CD4-positive, alpha-beta T cell treated with Interleukin-4 for 4 hours (primary cell): ENCODE measurements at regions not wholly inside any gene's neighbourhood (a gene's known extent, or its start where the extent isn't known, plus 50 kb on each side); places are given as distances from the start of the nearest gene placed in this dataset.

Experiments
- DNase-seq: peaks from one replicate; pipeline ENCODE4 v3.0.0-alpha.2; 2020

DNA sequence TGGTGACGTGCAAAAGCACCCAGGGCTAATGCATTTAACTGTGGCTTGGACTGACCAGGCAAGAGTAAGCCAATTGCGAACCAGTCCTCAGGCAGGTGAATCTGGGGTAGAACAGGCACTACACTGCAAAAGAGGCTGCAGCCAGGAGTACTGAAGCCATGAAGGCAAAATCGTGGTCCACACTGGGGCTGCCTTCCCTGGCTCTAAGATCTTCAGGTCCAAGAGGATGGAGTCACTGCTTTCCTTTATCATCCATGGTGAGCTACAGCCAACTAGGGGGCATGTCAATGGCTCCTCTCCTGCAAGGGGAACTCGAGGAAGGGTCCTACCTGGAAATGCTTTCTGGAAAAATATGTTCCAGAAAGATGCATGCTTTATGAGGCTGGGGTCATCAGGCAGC, 100.6 kb upstream of the AJAP1 start:
- DNase-seq = no peak

DNA sequence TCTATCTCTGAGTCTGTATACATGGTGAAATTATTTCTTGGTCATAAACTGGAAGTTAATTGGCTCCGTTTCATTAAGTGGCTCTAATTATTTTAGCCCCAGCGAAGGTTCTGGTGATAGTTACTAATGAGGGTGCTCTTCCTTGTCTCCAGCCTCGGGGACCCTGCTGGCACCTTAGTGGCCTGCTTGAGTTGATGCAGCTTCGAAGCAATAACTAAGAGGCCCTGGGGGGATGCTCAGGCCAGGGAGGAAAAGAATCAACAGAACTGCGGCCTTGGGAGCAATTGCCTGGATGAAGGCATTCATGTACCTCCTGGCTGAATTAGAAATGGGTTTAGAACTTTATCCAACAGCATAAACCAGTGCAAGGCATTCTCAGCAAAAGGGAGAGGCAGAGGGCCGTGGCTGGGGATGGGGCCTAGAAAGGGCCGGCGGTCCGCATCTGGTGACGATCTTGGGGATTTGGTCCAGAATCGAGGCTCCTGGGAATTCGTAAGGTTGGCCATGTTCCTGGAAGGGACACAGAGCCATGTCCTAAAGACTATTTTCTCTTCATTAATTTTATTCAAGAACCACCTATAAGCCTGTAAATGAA, 100.0 kb upstream of the AJAP1 start:
- DNase-seq = no peak

DNA sequence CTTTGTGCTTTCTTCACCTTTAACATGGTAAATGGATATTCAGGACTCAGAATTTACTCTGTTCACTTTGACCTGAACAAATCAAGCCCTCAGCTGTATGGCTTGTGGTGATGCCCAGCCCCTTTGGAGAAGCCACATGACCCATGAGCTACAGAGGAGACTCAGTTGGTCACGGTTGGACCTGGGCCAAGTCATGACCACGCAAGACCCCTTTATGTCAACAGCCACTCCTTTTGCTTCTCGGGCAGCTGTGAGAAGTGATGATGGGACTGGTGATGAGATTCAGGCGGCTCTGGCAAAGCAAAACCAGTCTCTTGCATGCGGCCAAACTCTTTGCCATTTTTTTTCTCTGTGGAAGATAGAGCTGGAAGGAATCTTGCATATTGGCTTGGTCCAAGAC, 96.5 kb upstream of the AJAP1 start:
- no peak for DNase-seq

DNA sequence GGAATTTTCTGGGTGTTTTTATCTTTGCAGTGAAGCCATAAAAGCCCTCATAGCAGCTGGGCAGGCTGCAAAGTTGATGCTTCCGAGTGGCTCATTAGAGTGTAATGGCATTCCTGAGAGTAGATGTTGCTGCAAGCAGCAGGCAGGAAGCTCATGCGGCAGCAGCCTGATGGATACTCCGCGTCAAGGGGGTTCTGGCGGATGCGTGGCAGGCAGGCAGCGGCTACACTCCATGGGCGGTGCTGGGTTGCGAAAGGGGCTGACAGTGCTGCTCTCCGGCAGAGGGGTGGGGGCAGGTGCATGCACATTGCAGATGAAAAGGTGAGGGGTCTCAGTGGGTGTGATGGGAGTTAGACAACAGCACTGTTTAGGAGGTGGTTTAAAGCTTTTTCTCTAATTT, 93.2 kb upstream of the AJAP1 start:
- no peak for DNase-seq

DNA sequence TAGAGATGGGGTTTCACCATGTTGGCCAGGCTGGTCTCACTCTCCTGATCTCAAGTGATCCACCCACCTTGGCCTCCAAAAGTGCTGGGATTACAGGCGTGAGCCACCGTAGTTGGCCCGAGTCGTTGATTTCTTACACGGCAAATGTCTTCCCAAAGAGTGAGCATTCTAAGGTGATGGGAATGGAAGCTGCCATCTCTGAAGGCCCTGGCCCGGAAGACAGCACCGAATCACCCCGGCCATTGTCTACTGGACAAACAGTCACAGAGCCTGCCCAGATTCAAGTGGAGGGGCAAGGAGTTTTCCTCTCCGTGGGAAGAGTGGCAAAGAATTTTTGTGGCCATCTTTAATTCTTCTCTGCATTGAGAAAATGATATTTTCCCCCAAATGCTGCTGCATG, 92.1 kb upstream of the AJAP1 start:
- no peak for DNase-seq

DNA sequence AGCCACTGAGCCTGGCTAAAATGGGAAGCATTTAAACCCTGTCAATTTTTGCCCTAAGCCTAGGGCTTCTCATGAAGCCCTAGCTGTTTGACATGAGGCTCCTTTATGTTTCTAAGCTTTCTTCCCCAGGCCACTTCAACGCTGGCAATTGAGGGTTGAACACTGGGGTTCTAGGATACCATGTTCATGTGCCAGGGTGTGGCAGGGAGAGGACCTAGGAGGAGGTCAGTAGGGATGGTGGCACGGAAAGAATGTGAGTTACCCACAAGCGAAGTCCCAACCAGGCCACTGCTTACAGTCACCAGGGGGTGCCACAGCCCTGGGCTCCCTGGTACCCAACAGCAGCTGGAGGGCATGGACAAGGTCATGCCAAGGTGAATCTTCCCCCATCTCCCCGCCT, 90.8 kb upstream of the AJAP1 start:
- DNase-seq = no peak

DNA sequence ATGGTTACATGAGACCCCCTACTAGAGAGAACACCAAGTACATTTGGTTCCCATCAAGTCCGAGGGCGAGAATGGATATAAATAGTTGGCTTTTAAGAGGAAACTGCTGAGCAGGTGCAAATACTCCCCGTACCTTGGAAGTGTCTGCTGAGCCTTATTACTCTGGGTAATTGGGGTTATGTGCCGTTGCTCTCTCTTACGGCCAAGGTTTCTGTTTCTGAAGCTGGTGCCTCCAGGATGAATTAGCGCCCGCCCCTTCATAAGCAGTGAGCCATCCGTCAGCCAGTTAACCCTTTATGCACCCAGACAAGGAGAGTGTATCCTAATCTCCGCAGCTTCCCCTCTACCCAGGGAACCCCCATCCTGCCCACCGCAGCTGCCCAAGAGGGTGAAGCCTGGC, 90.4 kb upstream of the AJAP1 start:
- no peak for DNase-seq

DNA sequence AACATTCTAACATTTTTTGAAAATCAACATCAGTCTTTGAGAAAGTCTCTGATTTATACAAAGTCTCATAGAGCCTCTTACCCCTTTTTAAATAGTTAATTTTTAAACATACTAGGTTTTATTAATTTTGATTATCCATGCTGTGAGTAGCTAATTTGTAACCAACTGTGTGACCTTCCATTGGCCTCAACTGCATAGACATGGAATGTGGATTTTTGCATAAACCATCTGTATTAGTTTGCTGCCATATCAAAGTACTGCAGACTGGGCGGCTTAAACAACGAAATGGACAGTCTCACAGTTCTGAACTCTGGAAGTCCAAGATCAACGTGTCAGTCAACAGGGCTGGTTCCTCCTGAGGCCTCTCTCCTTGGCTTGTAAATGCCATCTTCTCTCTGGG, 89.2 kb upstream of the AJAP1 start:
- no peak for DNase-seq

DNA sequence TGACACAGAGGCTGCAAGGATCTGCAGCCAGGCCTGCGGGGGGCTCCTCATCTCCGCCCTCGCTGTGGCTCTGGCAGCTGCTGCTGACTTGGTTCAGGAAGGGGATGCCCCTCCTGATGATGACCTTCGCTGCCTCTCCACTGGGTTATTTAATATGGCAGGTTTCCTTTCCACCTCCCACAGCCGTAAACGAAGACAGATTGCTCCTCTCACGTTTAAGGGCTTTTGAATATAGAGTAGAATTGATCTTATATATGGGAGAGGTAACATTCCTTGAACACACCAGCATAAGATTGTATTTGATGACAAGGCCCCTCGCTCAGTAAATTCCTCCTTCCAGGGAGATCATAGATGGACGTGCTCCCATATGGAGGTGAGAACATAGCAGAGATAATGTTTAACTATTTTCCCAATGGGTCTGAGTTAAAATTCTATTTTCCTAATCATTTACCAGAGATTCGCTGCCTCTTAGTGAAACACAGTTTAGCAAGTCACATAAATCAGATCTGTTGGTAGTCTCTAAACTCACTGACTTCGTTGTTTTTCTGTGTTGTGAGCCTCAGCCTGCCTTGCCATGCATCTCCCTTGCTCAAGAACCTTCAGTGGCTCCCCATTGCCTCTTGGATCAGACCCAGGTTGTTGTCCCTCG, 88.5 kb upstream of the AJAP1 start:
- no peak for DNase-seq

DNA sequence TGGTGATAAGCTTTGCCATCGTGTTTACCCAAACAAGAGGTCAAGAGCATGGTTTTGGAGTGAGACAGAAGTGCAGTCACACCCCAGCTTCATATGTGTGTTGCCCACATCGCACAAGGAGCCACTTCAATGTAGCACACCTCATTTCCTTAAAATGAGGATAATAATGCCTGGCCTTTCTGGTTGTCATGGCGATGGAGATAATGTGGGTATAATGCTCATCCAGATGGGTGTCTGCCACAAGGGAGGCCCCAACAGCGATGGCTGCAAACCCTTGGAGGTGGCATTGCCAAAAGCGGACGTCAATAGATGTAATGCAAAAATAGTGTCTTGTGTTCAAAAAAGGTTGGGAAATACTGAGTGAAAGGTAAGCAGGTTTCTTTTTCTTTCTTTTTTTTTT, 83.1 kb upstream of the AJAP1 start:
- DNase-seq = no peak

DNA sequence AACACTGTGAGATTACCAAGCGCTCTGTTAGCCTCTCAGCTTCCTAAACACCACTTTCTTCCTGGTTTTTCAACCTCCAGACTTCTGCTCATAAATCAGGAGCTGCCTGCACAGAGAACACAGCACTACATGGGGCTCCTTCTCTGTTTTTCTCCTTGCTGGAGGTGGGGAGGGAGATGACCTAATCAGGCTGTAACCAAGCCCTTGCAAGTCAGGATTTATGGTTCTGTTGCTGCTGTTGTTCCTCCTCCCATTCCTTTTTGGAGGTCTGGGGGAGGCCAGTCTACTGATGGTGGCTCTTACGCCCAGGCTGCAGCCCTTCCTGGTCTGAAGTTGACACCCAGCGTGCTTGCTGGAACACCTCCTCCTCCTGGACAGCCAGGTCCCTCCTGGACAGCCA, 80.9 kb upstream of the AJAP1 start:
- DNase-seq = no peak

DNA sequence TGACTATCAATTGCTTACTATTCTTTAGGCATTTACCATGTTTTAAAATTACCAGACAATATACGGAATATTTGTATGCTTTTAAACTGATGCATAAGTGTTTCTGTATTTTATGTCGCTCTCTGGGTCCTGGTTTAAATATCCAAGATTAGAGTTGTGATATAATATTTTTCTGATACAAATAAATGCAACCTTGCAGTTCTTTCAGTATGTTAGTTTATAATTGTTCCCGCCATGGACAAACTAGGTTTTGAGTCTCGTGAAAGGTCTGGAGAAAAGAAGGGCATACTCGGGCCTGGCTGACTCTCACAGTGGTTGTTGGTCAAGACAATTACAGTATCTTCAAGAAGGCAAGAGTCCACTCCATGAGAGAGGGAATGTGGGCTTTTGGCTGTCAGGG, 72.6 kb upstream of the AJAP1 start:
- DNase-seq = no peak

DNA sequence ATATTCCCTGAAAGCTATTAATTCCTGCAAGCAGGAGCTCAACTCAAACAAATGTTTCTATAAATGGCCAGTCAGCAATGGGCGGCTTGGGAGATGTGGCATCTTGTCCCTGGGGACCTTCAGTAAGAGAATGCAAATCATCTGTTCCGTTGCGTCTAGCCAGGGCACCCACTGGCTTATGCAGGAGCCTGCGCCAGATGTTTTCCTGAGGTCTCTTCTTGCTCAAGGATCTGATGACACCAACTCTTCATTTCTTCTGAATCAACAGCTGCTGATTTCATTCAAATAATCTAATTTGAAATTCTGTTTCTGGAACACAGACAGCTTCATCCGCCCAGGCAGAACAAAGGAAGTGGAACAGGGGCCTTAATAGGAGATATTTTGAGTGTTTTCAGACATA, 70.0 kb upstream of the AJAP1 start:
- no peak for DNase-seq

DNA sequence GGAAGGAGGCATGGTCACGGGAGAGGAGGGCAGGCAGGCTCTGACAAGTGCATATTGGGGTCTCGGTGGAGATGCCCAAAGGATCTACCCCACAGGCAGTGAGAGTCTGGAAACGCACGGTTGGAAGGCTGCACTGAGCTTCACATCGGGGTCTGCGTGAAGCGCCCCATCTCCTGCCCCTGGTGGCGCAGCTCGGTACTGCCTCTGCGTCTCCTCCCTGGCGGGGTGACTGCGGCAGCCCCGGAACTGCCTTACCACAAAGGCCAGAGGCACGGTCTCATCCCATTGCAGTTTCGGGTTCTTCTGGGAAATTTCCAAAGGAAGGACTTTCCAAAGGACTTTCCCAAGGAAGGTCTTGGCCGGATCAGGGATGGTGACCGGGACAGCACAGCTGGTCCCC, 69.2 kb upstream of the AJAP1 start:
- peak; percentile 6 for DNase-seq

DNA sequence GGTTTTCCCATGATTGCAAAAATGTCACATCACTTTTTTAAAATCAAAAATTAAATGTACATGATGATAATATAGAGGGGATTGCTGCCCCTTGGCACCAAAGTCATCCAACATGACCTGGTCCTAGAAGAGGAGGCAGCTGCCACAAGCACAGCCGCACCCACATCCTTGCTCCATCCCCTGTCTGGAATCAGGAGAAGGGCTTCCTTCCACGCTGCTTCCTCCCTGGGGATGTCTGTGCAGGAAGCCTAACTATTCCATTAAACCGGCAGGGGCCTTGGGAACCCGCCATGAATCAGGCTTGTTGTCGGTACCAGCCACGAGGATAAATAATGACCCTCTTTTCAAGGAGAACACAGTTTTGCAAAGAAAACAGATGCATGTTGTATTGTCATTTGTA, 68.7 kb upstream of the AJAP1 start:
- no peak for DNase-seq

DNA sequence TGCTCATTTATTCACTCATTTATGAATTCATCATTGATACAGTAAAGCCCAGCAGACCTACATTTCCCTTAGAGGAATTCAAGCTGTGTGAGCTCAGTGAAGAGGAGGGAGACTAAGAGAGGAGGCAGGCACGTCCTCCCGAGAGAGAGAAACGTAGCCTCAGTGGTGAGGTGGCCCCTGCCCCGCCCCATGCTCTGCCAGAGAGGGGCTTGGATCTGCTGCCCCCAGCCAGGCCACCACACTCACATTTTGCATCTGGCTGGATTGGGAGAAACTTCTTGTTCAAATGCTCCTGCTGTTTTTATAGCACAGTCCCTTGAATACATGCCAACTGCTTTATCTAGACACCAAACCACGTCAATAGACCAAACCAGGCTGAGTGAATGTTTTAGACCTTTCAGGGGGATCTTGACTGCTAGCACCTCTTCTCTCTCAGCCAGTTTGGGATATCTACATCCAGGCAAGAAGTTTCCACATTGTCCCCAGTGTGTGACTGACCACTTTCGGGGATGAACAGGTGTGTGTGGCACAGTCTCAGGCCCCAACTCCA, 67.7 kb upstream of the AJAP1 start:
- DNase-seq = no peak

DNA sequence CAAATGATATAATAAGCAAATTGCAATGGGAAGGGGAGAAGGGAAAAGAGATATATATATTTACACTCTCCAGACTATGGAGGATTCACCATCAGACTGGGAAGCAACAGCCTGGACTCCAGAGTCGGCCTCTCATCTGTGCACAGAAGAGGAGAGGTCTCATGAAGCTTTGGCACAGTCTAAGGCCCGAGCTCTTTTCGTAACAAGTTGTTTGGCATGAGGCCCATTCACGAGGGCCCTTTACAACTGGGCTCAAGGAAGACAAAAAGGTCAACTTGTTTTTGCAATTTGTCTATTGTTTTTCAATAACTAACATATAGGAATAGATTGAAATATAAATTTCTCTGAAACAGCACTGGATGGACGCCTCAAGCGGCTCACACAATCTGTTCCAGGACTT, 66.7 kb upstream of the AJAP1 start:
- no peak for DNase-seq

DNA sequence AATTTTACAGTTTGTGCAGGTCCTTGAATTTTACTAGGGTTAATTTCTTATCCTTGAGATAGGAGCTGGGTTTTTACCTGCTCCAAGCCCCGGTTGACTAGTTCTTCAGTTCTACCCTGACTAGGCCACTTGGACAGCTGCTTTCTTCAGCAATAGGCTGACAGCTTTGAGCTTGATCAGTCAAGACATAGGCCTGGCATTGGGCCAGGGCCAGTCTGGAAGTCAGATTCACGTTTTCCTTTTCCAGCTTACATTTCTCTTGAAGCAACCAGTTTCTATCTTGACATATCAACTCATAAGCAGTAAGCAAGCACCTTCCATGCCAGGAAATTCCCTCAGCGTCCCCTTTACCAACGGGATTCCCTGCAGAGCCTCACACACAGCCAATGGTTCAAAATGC, 63.7 kb upstream of the AJAP1 start:
- DNase-seq = no peak

DNA sequence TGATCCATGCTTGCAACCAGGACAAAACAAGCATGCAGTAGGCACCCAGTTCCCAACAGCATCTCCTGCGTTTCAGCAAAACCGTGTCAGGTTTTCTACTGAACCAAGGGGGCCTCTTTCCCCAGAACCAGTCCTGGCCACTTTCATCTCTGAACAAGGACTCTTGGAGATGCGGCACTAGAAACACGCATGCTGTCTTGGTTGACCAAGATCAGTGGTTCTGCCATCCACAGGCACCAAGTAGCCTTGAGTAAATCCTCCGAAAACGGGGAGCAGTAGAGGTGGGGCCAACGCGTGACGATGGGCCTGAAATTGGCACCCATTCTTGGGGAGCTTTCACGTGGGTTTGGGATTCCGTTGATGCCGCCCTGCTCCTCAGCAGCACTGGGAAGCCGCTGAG, 62.5 kb upstream of the AJAP1 start:
- no peak for DNase-seq

DNA sequence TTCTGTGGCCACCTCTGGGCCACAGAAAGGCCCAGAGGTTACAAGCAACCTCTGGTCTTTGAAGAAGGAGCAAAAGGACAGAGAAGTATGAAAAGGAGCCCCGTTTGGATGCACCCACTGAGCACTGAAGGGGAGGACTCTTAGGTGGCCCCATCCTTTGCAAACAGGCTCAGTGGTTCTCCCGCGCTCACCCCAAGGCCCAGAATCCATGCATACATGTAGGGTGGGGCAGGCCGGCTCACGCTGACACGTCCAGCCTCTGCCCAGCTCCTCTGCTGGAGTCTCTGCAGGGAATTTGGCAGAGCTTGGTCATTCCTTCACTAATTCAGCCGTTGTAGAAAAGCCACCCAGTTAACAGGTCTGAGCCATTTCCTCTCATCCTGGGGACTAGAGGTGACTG, 61.3 kb upstream of the AJAP1 start:
- no peak for DNase-seq

DNA sequence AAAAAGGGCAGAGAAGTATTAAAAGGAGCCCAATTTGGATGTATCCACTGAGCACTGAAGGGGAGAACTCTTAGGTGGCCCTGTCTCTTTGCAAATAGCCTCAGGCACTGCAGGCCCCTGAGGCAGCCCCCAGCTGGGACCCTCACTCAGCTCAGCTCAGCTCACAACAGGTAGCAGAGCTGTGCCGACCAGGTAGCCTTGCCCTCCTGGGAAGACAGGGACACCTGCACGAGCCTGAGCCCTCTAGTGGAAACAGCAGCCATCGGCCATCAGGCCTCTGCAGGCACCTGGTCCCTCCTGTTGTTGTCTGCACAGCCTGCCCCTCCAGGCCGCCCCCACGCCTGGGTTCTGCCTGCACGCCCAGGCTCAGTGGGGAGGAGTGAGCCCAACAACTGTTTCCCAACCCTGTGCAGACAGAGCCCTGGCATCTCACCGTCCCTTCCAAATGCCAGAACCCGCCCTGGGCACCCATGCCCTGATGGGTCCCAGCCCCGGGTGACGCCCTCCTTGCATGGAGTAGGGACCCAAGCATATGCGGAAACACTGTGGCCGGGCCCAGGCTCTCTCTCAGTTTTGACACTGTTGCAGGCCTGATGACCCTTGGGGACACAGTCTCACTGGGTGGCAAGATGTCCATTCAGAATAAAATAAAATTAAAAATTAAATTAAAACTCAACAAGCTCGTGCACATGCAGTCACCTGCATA, 60.0 kb upstream of the AJAP1 start:
- no peak for DNase-seq

DNA sequence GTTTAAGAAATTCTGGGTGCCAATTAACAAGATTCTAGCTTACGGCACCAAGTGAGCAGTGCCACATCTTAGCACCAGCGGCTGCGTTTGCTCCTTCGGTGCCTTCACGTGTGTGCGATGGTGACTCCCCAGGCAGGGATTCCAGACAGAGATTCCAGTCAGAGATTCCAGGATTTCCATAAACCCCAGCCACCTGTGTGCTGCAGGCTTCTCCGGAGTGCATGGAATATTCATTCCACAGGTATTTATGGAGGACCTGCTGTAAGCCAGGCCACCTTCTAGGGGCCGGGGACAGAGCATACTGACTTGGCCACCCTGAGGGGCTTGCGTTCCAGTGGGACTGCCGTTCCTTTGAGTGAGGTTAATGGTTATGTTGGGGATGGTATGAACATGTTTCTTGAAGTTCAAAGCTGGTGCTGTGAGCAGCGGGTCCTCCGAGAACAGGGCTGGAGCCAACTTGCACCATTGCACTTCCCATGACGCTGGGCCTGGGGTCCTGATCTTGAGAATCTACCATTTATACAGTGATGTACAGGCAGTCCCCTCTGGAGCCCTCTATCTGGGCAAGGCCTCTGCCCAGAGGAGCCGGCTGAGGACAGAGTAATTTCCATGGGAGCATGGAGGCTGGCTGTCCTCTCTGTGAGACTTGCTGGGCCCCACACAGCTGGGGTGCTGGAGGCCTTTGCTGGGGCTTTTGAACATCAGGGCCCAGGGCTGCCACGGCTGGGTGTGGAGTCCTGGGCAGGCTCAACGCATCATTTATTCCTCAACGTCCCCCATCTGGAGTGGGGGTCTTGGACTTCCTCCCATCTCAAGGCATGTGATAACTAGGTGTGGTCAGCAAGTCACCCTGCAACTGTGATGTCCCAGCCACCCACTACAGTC, 58.8 kb upstream of the AJAP1 start:
- no peak for DNase-seq

DNA sequence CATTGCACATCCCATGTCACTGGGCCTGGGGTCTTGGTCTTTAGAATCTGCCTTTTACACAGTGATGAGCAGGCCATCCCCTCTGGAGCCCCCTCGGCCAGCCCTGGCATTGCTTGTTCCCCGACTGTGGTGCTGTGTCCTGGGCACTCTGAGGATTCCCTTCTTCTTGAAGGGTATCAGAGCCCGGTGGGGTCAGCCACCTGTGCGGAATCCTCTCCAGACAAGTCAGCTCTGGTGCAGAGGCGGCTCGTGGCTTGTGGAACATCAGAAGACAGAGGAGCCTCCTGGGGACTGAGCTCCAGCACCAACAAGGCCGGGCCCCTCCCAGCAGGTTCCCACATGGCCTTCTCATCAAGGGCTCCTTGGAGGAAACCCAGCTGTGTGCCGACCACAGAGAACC, 57.9 kb upstream of the AJAP1 start:
- no peak for DNase-seq

DNA sequence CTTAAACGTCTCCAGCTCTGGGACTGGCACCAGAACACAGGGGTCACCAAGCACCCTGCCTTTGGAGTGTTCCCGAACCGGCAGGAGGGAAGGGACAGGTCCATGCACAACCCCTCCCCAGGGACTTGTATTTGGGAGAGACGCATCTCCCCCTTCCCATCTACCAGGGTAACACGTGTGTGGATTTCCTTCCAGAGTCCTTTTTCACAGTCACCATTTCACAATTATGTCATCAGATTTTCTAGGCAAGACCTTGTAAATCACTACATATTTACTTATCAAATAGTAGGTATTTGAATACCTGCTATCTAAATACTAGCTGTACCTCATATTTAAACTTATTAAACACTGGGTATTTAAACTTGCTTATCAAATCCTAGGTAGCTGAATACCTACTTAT, 57.4 kb upstream of the AJAP1 start:
- DNase-seq = no peak
